22Rv1 (cell line): ENCODE measurements at regions not wholly inside any gene's neighbourhood (a gene's known extent, or its start where the extent isn't known, plus 50 kb on each side); places are given as distances from the start of the nearest gene placed in this dataset.

Source experiments
- CTCF ChIP-seq: fragments of 450-650 bp; IDR thresholded peaks from 2 replicates; pipeline ENCODE4 v1.5.1; 2017; ENCODE audit warnings: mild to moderate bottlenecking
- ZFX ChIP-seq: fragments of 450-650 bp; IDR thresholded peaks from 2 replicates; pipeline ENCODE4 v1.6.1; 2017; ENCODE audit warnings: antibody characterized with exemption, borderline replicate concordance

GRCh38 chr4:55752810-55753209, 66.8 kb upstream of the EXOC1L start:
- no peak for TF ChIP-seq CTCF
- TF ChIP-seq ZFX, result no peak
